ENCODE measurements at regions not wholly inside any gene's neighbourhood (a gene's known extent, or its start where the extent isn't known, plus 50 kb on each side); places are given as distances from the start of the nearest gene placed in this dataset.

DNA sequence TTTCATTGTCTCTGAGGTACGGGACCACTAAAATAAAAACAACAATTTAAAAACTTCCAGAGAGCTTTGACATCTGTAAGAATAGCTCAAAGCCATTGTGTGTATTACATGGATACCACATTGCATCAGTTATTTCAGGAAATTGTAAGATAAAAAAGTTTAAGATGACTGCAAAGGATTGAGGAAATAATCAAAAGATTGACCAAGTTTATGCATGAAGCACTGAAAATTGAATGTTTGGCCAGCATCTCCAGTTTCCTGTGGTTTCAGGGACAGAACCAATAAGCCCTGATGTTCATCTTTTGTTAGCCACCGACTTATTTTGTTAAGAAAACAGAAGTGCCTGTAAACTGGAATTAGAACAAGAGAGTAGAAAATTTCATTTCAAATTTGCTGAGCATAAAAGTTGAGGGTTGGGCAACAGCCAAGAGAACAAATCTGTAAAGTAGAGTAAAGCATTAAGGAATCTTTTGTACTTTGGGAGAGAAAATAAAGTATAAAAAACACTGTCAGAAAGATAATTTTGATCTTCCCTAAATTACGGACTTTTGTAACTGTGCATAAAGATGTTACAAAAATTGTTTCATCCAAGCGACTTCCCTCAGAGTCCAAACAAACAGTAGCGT, 211.5 kb upstream of the P2RY1 start:
- POLR2A ChIA-PET: no interaction called here
- 31% methylated on average over 5 of the region's 5 CpGs for WGBS (ENCODE audit: missing lambda C conversion rate)
- no peak for DNase-seq (ENCODE audit: low read depth in 1 of 2, low spot score in 1 of 2)
- Histone ChIP-seq H3K4me2 (no peak overlapping the region), H3K9me3 (no peaks in the 10 kb centered on the region), H3K4me1 (no peaks in the 10 kb centered on the region), H3K4me3 (no peak overlapping the region), H3K27ac (no peak overlapping the region)
- ATAC-seq: no peak
- TF ChIP-seq CBX8 (IDR thresholded peaks at IDR 0.05): peak; percentile 73; the same call in 1 of the 2 replicates
- TF ChIP-seq KDM5A (IDR thresholded peaks at IDR 0.05): no peak
- no peak for TF ChIP-seq CHD2 (IDR thresholded peaks at IDR 0.05; ENCODE audit: low read length, partially characterized antibody)
- TF ChIP-seq RAD21 (conservative IDR thresholded peaks at IDR 0.05 in 1 of 2, IDR thresholded peaks at IDR 0.05 in 1 of 2): no peak
- FAIRE-seq: no peak
- CTCF ChIA-PET: no interaction called here

DNA sequence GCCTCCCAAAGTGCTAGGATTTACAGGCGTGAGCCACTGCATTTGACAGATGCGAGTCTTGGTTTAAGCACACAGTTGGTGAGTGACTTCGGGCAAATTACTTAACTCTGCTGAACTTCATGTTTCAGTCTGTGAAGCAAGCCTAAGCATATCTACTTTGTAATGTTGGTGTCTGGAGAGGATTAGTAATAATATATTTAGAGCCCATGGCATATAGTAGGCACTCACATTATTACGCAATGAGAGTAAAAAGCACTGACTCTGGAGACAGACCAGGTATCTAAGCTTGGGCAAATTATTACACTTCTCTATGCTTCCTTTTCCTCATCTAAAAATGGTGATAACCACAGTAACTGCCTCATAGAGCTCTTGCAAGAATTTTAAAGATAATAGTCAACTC, 208.7 kb upstream of the P2RY1 start:
- H3K4me2 ChIP-seq: no peak overlapping the region
- 60% methylated on average over 4 of the region's 4 CpGs for whole genome bisulfite sequencing (ENCODE audit: missing lambda C conversion rate)
- ChIA-PET CTCF (no interaction called here), POLR2A (no interaction called here)
- no peak for TF ChIP-seq ZSCAN20 (CRISPR knock-in tag; IDR thresholded peaks at IDR 0.05)
- TF ChIP-seq CEBPB (IDR thresholded peaks at IDR 0.05): peak in 1 of 2 experiments; percentile 62; a peak in 1 of 4 replicates
- no peak for TF ChIP-seq RCOR1 (IDR thresholded peaks at IDR 0.05; ENCODE audit: low read depth, low read length)
- no peak for TF ChIP-seq HEYL (CRISPR knock-in tag; IDR thresholded peaks at IDR 0.05)
- TF ChIP-seq ZNF302 (CRISPR knock-in tag; IDR thresholded peaks at IDR 0.05): no peak
- TF ChIP-seq RAD21 (conservative IDR thresholded peaks at IDR 0.05 in 1 of 2, IDR thresholded peaks at IDR 0.05 in 1 of 2): no peak
- TF ChIP-seq HMGXB4 (CRISPR knock-in tag; IDR thresholded peaks at IDR 0.05; ENCODE audit: borderline replicate concordance): no peak
- TF ChIP-seq HOXB13 (CRISPR knock-in tag; IDR thresholded peaks at IDR 0.05; ENCODE audit: low read depth): no peak
- TF ChIP-seq ZC3H11A (IDR thresholded peaks at IDR 0.05): no peak
- H3K4me3 ChIP-seq: no peak overlapping the region
- no peak for FAIRE-seq
- DNase-seq (ENCODE audit: low read depth in 1 of 2, low spot score in 1 of 2): no peak
- no peak overlapping the region for H3K27ac ChIP-seq
- H3K9me3 ChIP-seq: no peaks in the 10 kb centered on the region
- H3K4me1 ChIP-seq: no peaks in the 10 kb centered on the region
- ATAC-seq: no peak

- WGBS (ENCODE audit: missing lambda C conversion rate): 2% methylated on average over 3 of the region's 3 CpGs
These were observed 206.4 kb upstream of the P2RY1 start for GRCh38 chr3:152628496-152628895.

More at GRCh38 chr3:152628496-152628895, 206.4 kb upstream of the P2RY1 start:
- no peaks in the 10 kb centered on the region for H3K4me1 ChIP-seq
- CTCF ChIA-PET: no interaction called here
- H3K9me3 ChIP-seq: no peaks in the 10 kb centered on the region
- no peak overlapping the region for H3K4me2 ChIP-seq
- no peak overlapping the region for H3K4me3 ChIP-seq
- POLR2A ChIA-PET: no interaction called here
- no peak for TF ChIP-seq FOXS1 (CRISPR knock-in tag; IDR thresholded peaks at IDR 0.05)
- TF ChIP-seq RARB (CRISPR knock-in tag; IDR thresholded peaks at IDR 0.05): no peak
- TF ChIP-seq, protein P1, sequence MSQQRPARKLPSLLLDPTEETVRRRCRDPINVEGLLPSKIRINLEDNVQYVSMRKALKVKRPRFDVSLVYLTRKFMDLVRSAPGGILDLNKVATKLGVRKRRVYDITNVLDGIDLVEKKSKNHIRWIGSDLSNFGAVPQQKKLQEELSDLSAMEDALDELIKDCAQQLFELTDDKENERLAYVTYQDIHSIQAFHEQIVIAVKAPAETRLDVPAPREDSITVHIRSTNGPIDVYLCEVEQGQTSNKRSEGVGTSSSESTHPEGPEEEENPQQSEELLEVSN (IDR thresholded peaks at IDR 0.05; ENCODE audit: borderline replicate concordance, low read depth): no peak
- TF ChIP-seq PHF8 (IDR thresholded peaks at IDR 0.05; ENCODE audit: borderline replicate concordance, low read depth): no peak
- TF ChIP-seq HDAC2 (IDR thresholded peaks at IDR 0.05): no peak
- TF ChIP-seq MAX (IDR thresholded peaks at IDR 0.05): no peak
- TF ChIP-seq RAD21 (conservative IDR thresholded peaks at IDR 0.05 in 1 of 2, IDR thresholded peaks at IDR 0.05 in 1 of 2): no peak
- no peak for TF ChIP-seq KDM5A (IDR thresholded peaks at IDR 0.05)
- TF ChIP-seq ELK1 (IDR thresholded peaks at IDR 0.05; ENCODE audit: low read depth, low read length): no peak
- TF ChIP-seq, protein P2, sequence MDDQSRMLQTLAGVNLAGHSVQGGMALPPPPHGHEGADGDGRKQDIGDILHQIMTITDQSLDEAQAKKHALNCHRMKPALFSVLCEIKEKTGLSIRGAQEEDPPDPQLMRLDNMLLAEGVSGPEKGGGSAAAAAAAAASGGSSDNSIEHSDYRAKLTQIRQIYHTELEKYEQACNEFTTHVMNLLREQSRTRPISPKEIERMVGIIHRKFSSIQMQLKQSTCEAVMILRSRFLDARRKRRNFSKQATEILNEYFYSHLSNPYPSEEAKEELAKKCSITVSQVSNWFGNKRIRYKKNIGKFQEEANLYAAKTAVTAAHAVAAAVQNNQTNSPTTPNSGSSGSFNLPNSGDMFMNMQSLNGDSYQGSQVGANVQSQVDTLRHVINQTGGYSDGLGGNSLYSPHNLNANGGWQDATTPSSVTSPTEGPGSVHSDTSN (IDR thresholded peaks at IDR 0.05): no peak
- TF ChIP-seq RFX5 (IDR thresholded peaks at IDR 0.05): no peak
- TF ChIP-seq CBX8 (IDR thresholded peaks at IDR 0.05): no peak
- TF ChIP-seq RCOR1 (IDR thresholded peaks at IDR 0.05; ENCODE audit: low read depth, low read length): no peak
- TF ChIP-seq SREBF2 (IDR thresholded peaks at IDR 0.05): no peak
- no peak for TF ChIP-seq CHD4 (IDR thresholded peaks at IDR 0.05; ENCODE audit: borderline replicate concordance)
- no peak for TF ChIP-seq GATA3 (IDR thresholded peaks at IDR 0.05; ENCODE audit: borderline replicate concordance)
- no peak for TF ChIP-seq TFCP2L1 (CRISPR knock-in tag; IDR thresholded peaks at IDR 0.05)
- no peak for FAIRE-seq
- no peak overlapping the region for H3K27ac ChIP-seq
- DNase-seq (ENCODE audit: low read depth in 1 of 2, low spot score in 1 of 2): no peak
- ATAC-seq: no peak

Measured in A549 (cell line).